PC-3 (cell line): ENCODE measurements at regions not wholly inside any gene's neighbourhood (a gene's known extent, or its start where the extent isn't known, plus 50 kb on each side); places are given as distances from the start of the nearest gene placed in this dataset.

ENCODE experiments used
- ATAC-seq: fragments of 200-7000 bp; cut with Tn5 transposase; 2 replicates; pipeline ENCODE4 v1.9.1; 2020; ENCODE audit warnings: mild to moderate bottlenecking, moderate library complexity
- BruUV-seq: library from RNA; stranded (reverse); fragments of 400-500 nt; replicated peaks from 2 replicates; lab custom pipeline; 2021; lab: Mats Ljungman, UMichigan
- CTCF ChIA-PET: fragments of 300-600 bp; sonication (Branson Sonifier 250); formaldehyde crosslinking; loops from one replicate; lab custom pipeline; 2022; ENCODE audit warnings: antibody characterized with exemption; lab: Charles Lee
- POLR2A ChIA-PET: fragments of 300-600 bp; sonication (Branson Sonifier 250); formaldehyde crosslinking; loops from one replicate; lab custom pipeline; 2022; ENCODE audit warnings: antibody characterized with exemption; ENCODE audit not compliant: unreplicated experiment; lab: Charles Lee
- DNase-seq: peaks from one replicate; pipeline ENCODE4 v3.0.0-alpha.2; 2015
- H2AFZ ChIP-seq: fragments of 300-600 bp; sonication (generic); 2 replicates; pipeline ENCODE4 v1.6.0; 2016; ENCODE audit warnings: antibody characterized with exemption, low read length
- H3F3A ChIP-seq: fragments of 300-600 bp; sonication (generic); one replicate; pipeline ENCODE4 v1.6.0; 2017; ENCODE audit warnings: antibody characterized with exemption, low read length, control low read depth, mild to moderate bottlenecking; ENCODE audit not compliant: unreplicated experiment
- H3K27ac ChIP-seq: fragments of 300-600 bp; sonication (generic); 2 replicates; pipeline ENCODE4 v1.5.1; 2016; ENCODE audit warnings: mild to moderate bottlenecking, low read length
- H3K27me3 ChIP-seq: fragments of 300-600 bp; sonication (generic); 2 replicates; pipeline ENCODE4 v1.6.1; 2016; ENCODE audit warnings: low read length, mixed read lengths
- H3K36me3 ChIP-seq: fragments of 300-600 bp; sonication (generic); 2 replicates; pipeline ENCODE4 v1.6.1; 2016; ENCODE audit warnings: low read depth, mixed run types, low read length, mixed read lengths
- H3K4me1 ChIP-seq: fragments of 300-600 bp; sonication (generic); 2 replicates; pipeline ENCODE4 v1.5.1; 2016; ENCODE audit warnings: low read length; ENCODE audit not compliant: insufficient read depth
- H3K4me2 ChIP-seq: fragments of 300-600 bp; sonication (generic); 2 replicates; pipeline ENCODE4 v1.6.0; 2016; ENCODE audit warnings: low read length
- H3K4me3 ChIP-seq: fragments of 300-600 bp; sonication (generic); 2 replicates; pipeline ENCODE4 v1.5.1; 2016; ENCODE audit warnings: mild to moderate bottlenecking, low read length, mixed read lengths
- H3K79me2 ChIP-seq: fragments of 300-600 bp; sonication (generic); 2 replicates; pipeline ENCODE4 v1.6.1; 2017; ENCODE audit warnings: low read length, mixed read lengths
- H3K9ac ChIP-seq: fragments of 300-600 bp; sonication (generic); 2 replicates; pipeline ENCODE4 v1.6.0; 2016; ENCODE audit warnings: mild to moderate bottlenecking, low read length
- H3K9me2 ChIP-seq: fragments of 300-600 bp; sonication (generic); replicated peaks from 2 replicates; pipeline ENCODE4 v1.6.1; 2016; ENCODE audit warnings: mixed run types, low read length, mixed read lengths
- H3K9me3 ChIP-seq: fragments of 300-600 bp; sonication (generic); 2 replicates; pipeline ENCODE4 v1.6.1; 2016; ENCODE audit warnings: low read length, mixed read lengths
- H4K20me1 ChIP-seq: fragments of 300-600 bp; sonication (generic); 2 replicates; pipeline ENCODE4 v1.6.1; 2016; ENCODE audit warnings: low read length, mixed read lengths
- CTCF ChIP-seq: fragments of 300-600 bp; sonication (generic); conservative IDR thresholded peaks from 2 replicates; pipeline ENCODE4 v1.5.1; 2017; ENCODE audit warnings: antibody characterized with exemption, low read depth, mild to moderate bottlenecking, low read length
- EZH2 ChIP-seq: fragments of 300-600 bp; sonication (generic); IDR thresholded peaks from one replicate; pipeline ENCODE4 v1.6.1; 2017; ENCODE audit warnings: antibody characterized with exemption, mild to moderate bottlenecking, low read length; ENCODE audit not compliant: unreplicated experiment
- EZH2phosphoT487 ChIP-seq: fragments of 300-600 bp; sonication (generic); IDR thresholded peaks from 2 replicates; pipeline ENCODE4 v1.6.1; 2018; ENCODE audit warnings: mild to moderate bottlenecking, antibody characterized with exemption, low read length, borderline replicate concordance
- intact Hi-C: fragments of 100-400 bp; cut with micrococcal nuclease; formaldehyde crosslinking; loops from 2 replicates; pipeline ENCODE4 v1.9.0; 2023

GRCh38 chr10:117670116-117670904 is 127.8 kb downstream of the EMX2 start:
- Histone ChIP-seq H4K20me1 (no peaks in the 10 kb centered on the region), H3K9me2 (no peaks in the 10 kb centered on the region), H3K9me3 (no peaks in the 10 kb centered on the region), H3K4me1 (no peaks in the 10 kb centered on the region), H3K36me3 (no peaks in the 10 kb centered on the region), H3K27ac (no peak overlapping the region), H3K9ac (no peak overlapping the region), H2AFZ (no peak overlapping the region), H3K27me3 (no peaks in the 10 kb centered on the region), H3F3A (no peaks in the 10 kb centered on the region), H3K4me2 (no peak overlapping the region), H3K4me3 (no peak overlapping the region), H3K79me2 (no peaks in the 10 kb centered on the region)
- no peak for DNase-seq
- ChIA-PET CTCF (no interaction called here), POLR2A (no interaction called here)
- intact Hi-C loops, result no loop called here
- no peak for ATAC-seq
- TF ChIP-seq EZH2phosphoT487 (no peak), CTCF (no peak), EZH2 (no peak)
- no TSS peak for BruUV-seq

GRCh38 chr10:117673230-117674010 is 130.9 kb downstream of the EMX2 start:
- POLR2A ChIA-PET, result no interaction called here
- Histone ChIP-seq H3K4me1 (peaks cover 8% of the 10 kb centered on the region), H3K9me2 (no peaks in the 10 kb centered on the region), H3K36me3 (no peaks in the 10 kb centered on the region), H2AFZ (no peak overlapping the region), H3F3A (no peaks in the 10 kb centered on the region), H3K27ac (no peak overlapping the region), H3K9ac (no peak overlapping the region), H3K79me2 (no peaks in the 10 kb centered on the region), H3K9me3 (no peaks in the 10 kb centered on the region), H4K20me1 (no peaks in the 10 kb centered on the region), H3K4me2 (no peak overlapping the region), H3K4me3 (no peak overlapping the region), H3K27me3 (no peaks in the 10 kb centered on the region)
- CTCF ChIA-PET, result no interaction called here
- intact Hi-C loops, result no loop called here
- no TSS peak for BruUV-seq
- TF ChIP-seq CTCF (no peak), EZH2phosphoT487 (no peak), EZH2 (no peak)
- ATAC-seq (no peak), DNase-seq (peak; percentile 47)

- H3K9me2 ChIP-seq, result no peaks in the 10 kb centered on the region
- H3K4me2 ChIP-seq, result no peak overlapping the region
- H3K4me3 ChIP-seq, result no peak overlapping the region
- no peaks in the 10 kb centered on the region for H3K36me3 ChIP-seq
- intact Hi-C loops, result no loop called here
- ATAC-seq, result no peak
- DNase-seq, result no peak
- no peaks in the 10 kb centered on the region for H3K9me3 ChIP-seq
- no peak overlapping the region for H2AFZ ChIP-seq
- H3K79me2 ChIP-seq, result no peaks in the 10 kb centered on the region
- H3K4me1 ChIP-seq, result peaks cover 8% of the 10 kb centered on the region
- H3K27ac ChIP-seq, result no peak overlapping the region
- CTCF ChIA-PET, result no interaction called here
- no peaks in the 10 kb centered on the region for H3K27me3 ChIP-seq
- no peak for TF ChIP-seq EZH2
- TF ChIP-seq EZH2phosphoT487, result no peak
- TF ChIP-seq CTCF, result no peak
- BruUV-seq, result no TSS peak
- H4K20me1 ChIP-seq, result no peaks in the 10 kb centered on the region
- H3F3A ChIP-seq, result no peaks in the 10 kb centered on the region
- H3K9ac ChIP-seq, result no peak overlapping the region
- POLR2A ChIA-PET, result no interaction called here
Observed at GRCh38 chr10:117674201-117674600, 131.7 kb downstream of the EMX2 start.
